ENCODE measurements at regions not wholly inside any gene's neighbourhood (a gene's known extent, or its start where the extent isn't known, plus 50 kb on each side); places are given as distances from the start of the nearest gene placed in this dataset.

DNA sequence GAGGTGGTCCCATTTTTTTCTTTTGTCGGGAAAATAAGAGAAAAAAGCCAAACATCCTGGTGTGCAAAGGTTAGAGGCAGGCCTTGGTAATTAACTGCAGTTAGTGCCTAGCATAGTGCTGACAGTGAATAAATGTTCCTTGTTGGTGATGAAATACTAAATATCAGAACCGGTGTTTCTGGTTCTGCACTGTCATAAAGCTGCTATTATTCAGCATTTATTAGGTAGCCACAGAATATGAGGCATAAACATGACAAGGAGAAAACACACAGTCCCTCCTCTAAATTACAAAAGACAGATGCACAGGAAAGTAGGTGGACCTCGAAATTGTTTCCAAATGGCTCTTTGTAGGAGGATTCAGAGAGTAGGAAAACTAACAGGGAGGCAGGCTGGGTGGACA is 122.0 kb upstream of the ADGRL2 start:
- H3K36me3 ChIP-seq (ENCODE audit: low read depth): no peaks in the 10 kb centered on the region
- no peaks in the 10 kb centered on the region for H3K27me3 ChIP-seq (replicated peaks; ENCODE audit: insufficient read depth)
- WGBS, 2 experiments (ENCODE audit: low coverage in 1 of 2, low lambda C conversion rate in 2 of 2, missing lambda C conversion rate in 2 of 2): 96 to 98% methylated on average over 3 of the region's 3 CpGs
- peaks cover 25% of the 10 kb centered on the region for H3F3A ChIP-seq (ENCODE audit: insufficient read depth)
- H3K79me2 ChIP-seq (ENCODE audit: insufficient read depth): no peaks in the 10 kb centered on the region
- H4K20me1 ChIP-seq (ENCODE audit: insufficient read depth): no peaks in the 10 kb centered on the region
- 0 out of 2 replicates have a peak overlapping the region, but pooled peaks have one; percentile 5 for H2AFZ ChIP-seq
- no peak overlapping the region for H3K4me2 ChIP-seq (ENCODE audit: unreplicated experiment)
- in situ Hi-C loops (cut with MboI): no loop called here
- H3K4me1 ChIP-seq (ENCODE audit: insufficient read depth): peaks cover 37% of the 10 kb centered on the region
- H3K9me2 ChIP-seq (ENCODE audit: insufficient read depth): no peaks in the 10 kb centered on the region
- TF ChIP-seq EZH2phosphoT487 (IDR thresholded peaks at IDR 0.05; ENCODE audit: insufficient read depth, low read depth) (no peak), EZH2 (IDR thresholded peaks at IDR 0.05; ENCODE audit: insufficient read depth, poor library complexity, severe bottlenecking) (no peak)
- no peak overlapping the region for H3K4me3 ChIP-seq
- H3K27ac ChIP-seq: no peak overlapping the region
- no peak for DNase-seq
- H3K9ac ChIP-seq: no peak overlapping the region
- H3K9me3 ChIP-seq (ENCODE audit: low read depth): no peaks in the 10 kb centered on the region

DNA sequence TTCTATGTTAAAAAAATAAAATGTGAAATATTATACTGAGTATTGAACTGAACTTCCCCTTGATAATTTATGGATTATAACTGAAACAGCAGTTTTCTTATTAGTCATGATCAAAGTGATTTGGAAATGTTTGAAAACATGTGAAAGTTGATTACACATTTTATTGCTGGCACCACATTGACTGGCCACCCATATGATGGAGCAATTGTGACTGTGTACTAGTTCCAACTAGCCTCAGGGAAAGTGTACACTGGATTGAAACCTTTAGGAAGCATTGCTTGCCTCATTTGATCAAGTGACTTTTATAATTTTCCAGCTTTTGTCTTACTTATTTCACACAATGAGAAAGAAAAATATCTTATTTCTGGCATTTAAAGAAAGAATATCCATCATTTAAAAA is 128.0 kb upstream of the ADGRL2 start:
- DNase-seq: peak; percentile 55
- Histone ChIP-seq H3K4me3 (no peak overlapping the region), H3K9ac (no peak overlapping the region), H3F3A (ENCODE audit: insufficient read depth) (no peaks in the 10 kb centered on the region; the same call in 1 of the 2 replicates), H3K4me2 (ENCODE audit: unreplicated experiment) (no peak overlapping the region), H3K9me2 (ENCODE audit: insufficient read depth) (no peaks in the 10 kb centered on the region), H2AFZ (no peak overlapping the region), H3K36me3 (ENCODE audit: low read depth) (no peaks in the 10 kb centered on the region), H3K27ac (no peak overlapping the region), H3K27me3 (replicated peaks; ENCODE audit: insufficient read depth) (no peaks in the 10 kb centered on the region), H4K20me1 (ENCODE audit: insufficient read depth) (no peaks in the 10 kb centered on the region), H3K4me1 (ENCODE audit: insufficient read depth) (peaks cover 23% of the 10 kb centered on the region), H3K9me3 (ENCODE audit: low read depth) (no peaks in the 10 kb centered on the region), H3K79me2 (ENCODE audit: insufficient read depth) (no peaks in the 10 kb centered on the region)
- TF ChIP-seq EZH2phosphoT487 (IDR thresholded peaks at IDR 0.05; ENCODE audit: insufficient read depth, low read depth) (no peak), EZH2 (IDR thresholded peaks at IDR 0.05; ENCODE audit: insufficient read depth, poor library complexity, severe bottlenecking) (no peak)
- in situ Hi-C loops (cut with MboI): no loop called here

GRCh38 chr1:81671038-81671437 is 129.7 kb upstream of the ADGRL2 start:
- Histone ChIP-seq H3F3A (ENCODE audit: insufficient read depth) (no peaks in the 10 kb centered on the region; the same call in 1 of the 2 replicates), H2AFZ (peak overlapping the region; percentile 83), H3K9me2 (ENCODE audit: insufficient read depth) (no peaks in the 10 kb centered on the region), H3K9ac (peak overlapping the region; percentile 70), H3K36me3 (ENCODE audit: low read depth) (no peaks in the 10 kb centered on the region), H3K27ac (peak overlapping the region; percentile 69), H3K4me1 (ENCODE audit: insufficient read depth) (peaks cover 29% of the 10 kb centered on the region), H3K4me2 (ENCODE audit: unreplicated experiment) (no peak overlapping the region), H3K27me3 (replicated peaks; ENCODE audit: insufficient read depth) (no peaks in the 10 kb centered on the region), H3K79me2 (ENCODE audit: insufficient read depth) (no peaks in the 10 kb centered on the region), H4K20me1 (ENCODE audit: insufficient read depth) (no peaks in the 10 kb centered on the region), H3K4me3 (no peak overlapping the region), H3K9me3 (ENCODE audit: low read depth) (no peaks in the 10 kb centered on the region)
- no peak for TF ChIP-seq EZH2 (IDR thresholded peaks at IDR 0.05; ENCODE audit: insufficient read depth, poor library complexity, severe bottlenecking)
- no peak for TF ChIP-seq EZH2phosphoT487 (IDR thresholded peaks at IDR 0.05; ENCODE audit: insufficient read depth, low read depth)
- peak; percentile 4 for DNase-seq
- in situ Hi-C loops (cut with MboI): no loop called here
- 52% methylated on average over 3 of the region's 3 CpGs for WGBS, 2 experiments (ENCODE audit: low coverage in 1 of 2, low lambda C conversion rate in 2 of 2, missing lambda C conversion rate in 2 of 2)

DNA sequence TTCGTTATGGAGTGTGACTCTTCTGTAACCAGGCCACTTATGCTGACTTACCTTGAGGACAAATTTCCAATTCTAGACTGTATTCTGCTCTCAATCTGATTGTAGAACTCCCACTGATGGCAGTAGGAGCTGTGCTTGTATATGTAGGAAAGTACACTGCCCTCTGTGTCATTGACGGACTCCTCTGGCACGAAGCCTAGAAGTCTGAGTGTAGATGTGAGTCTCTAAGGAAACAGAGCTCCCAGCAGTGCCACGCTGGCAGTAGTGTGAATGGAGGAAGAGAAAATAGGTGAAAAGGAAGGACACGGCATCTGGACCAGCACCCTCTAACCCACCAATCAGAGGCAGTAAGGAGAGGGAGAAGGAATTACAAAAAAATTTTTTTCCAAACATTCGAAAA is 130.4 kb upstream of the ADGRL2 start:
- TF ChIP-seq EZH2phosphoT487 (IDR thresholded peaks at IDR 0.05; ENCODE audit: insufficient read depth, low read depth) (no peak), EZH2 (IDR thresholded peaks at IDR 0.05; ENCODE audit: insufficient read depth, poor library complexity, severe bottlenecking) (no peak)
- H3K27ac ChIP-seq: peak overlapping the region; percentile 69
- no peaks in the 10 kb centered on the region for H4K20me1 ChIP-seq (ENCODE audit: insufficient read depth)
- in situ Hi-C loops (cut with MboI): no loop called here
- no peaks in the 10 kb centered on the region for H3K79me2 ChIP-seq (ENCODE audit: insufficient read depth)
- H3K9ac ChIP-seq: peak overlapping the region; percentile 70
- DNase-seq: peak; percentile 97
- WGBS, 2 experiments (ENCODE audit: low coverage in 1 of 2, low lambda C conversion rate in 2 of 2, missing lambda C conversion rate in 2 of 2): 36% methylated on average over 6 of the region's 6 CpGs
- H3K9me3 ChIP-seq (ENCODE audit: low read depth): no peaks in the 10 kb centered on the region
- H3K27me3 ChIP-seq (replicated peaks; ENCODE audit: insufficient read depth): no peaks in the 10 kb centered on the region
- H3K4me2 ChIP-seq (ENCODE audit: unreplicated experiment): no peak overlapping the region
- H3K36me3 ChIP-seq (ENCODE audit: low read depth): no peaks in the 10 kb centered on the region
- H3F3A ChIP-seq (ENCODE audit: insufficient read depth): peaks cover 1% of the 10 kb centered on the region; the same call in 1 of the 2 replicates
- peak overlapping the region; percentile 83 for H2AFZ ChIP-seq
- H3K4me1 ChIP-seq (ENCODE audit: insufficient read depth): peaks cover 31% of the 10 kb centered on the region
- no peak overlapping the region for H3K4me3 ChIP-seq
- H3K9me2 ChIP-seq (ENCODE audit: insufficient read depth): no peaks in the 10 kb centered on the region

DNA sequence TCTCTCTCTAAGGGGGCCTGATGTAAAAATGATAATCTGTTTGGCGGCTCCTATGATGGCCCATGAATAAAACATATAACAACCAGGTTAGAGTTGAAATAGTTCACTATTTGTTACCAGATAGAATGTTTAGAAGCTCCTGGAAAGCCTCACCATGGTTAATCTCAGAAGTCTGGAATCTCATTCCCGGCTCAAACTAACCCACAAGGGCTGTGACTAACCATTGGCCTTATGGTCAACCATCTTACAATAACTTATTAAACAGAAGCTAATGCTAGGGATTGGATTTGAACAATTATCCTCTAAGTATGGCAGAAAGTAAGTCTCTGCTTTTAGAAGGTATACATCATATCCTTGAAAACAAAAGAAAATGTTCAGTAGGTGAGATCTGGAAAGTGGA is 134.1 kb upstream of the ADGRL2 start:
- Histone ChIP-seq H3K4me3 (no peak overlapping the region), H3K27me3 (replicated peaks; ENCODE audit: insufficient read depth) (no peaks in the 10 kb centered on the region), H4K20me1 (ENCODE audit: insufficient read depth) (no peaks in the 10 kb centered on the region), H3K4me2 (ENCODE audit: unreplicated experiment) (no peak overlapping the region), H3K9me2 (ENCODE audit: insufficient read depth) (no peaks in the 10 kb centered on the region), H3K27ac (no peak overlapping the region), H3F3A (ENCODE audit: insufficient read depth) (peaks cover 12% of the 10 kb centered on the region; the same call in 1 of the 2 replicates), H2AFZ (0 out of 2 replicates have a peak overlapping the region, but pooled peaks have one; percentile 12), H3K79me2 (ENCODE audit: insufficient read depth) (no peaks in the 10 kb centered on the region), H3K9ac (no peak overlapping the region), H3K36me3 (ENCODE audit: low read depth) (no peaks in the 10 kb centered on the region), H3K4me1 (ENCODE audit: insufficient read depth) (peaks cover 41% of the 10 kb centered on the region), H3K9me3 (ENCODE audit: low read depth) (no peaks in the 10 kb centered on the region)
- peak; percentile 31 for DNase-seq
- 76 to 84% methylated on average over 2 of the region's 2 CpGs for WGBS, 2 experiments (ENCODE audit: low coverage in 1 of 2, low lambda C conversion rate in 2 of 2, missing lambda C conversion rate in 2 of 2)
- in situ Hi-C loops (cut with MboI): no loop called here
- TF ChIP-seq EZH2 (IDR thresholded peaks at IDR 0.05; ENCODE audit: insufficient read depth, poor library complexity, severe bottlenecking): no peak
- no peak for TF ChIP-seq EZH2phosphoT487 (IDR thresholded peaks at IDR 0.05; ENCODE audit: insufficient read depth, low read depth)

Measured in GM23248 (cell line).